ENCODE measurements at regions not wholly inside any gene's neighbourhood (a gene's known extent, or its start where the extent isn't known, plus 50 kb on each side); places are given as distances from the start of the nearest gene placed in this dataset.

DNA sequence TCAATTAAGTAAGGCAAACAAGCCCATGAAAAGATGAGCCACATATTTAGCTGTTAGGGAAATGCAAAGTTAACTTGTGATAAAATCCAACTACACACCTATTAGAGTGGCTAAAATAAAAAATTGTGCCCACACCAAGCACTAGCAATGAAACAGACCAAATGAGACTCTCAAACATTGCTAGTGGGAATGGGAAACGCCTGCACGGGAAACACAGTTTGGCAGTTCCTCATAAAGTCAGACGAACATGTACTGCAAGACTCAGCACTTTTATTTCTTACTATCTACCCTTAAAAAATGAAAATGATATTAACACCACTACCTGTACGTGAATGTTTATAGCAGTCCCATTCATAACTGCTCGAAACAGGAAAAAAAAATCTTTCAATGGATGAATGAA lies 392.1 kb upstream of the NOX3 start:
- TF ChIP-seq CTCF (IDR thresholded peaks at IDR 0.05; ENCODE audit: low read depth, low read length) (no peak), EZH2phosphoT487 (IDR thresholded peaks at IDR 0.05; ENCODE audit: low read depth) (no peak)
- H3K4me2 ChIP-seq (ENCODE audit: low read length), result no peak overlapping the region
- no peaks in the 10 kb centered on the region for H3K27me3 ChIP-seq (ENCODE audit: low read depth, low read length)
- H3K79me2 ChIP-seq (ENCODE audit: low read length), result no peaks in the 10 kb centered on the region
- H3K4me1 ChIP-seq (ENCODE audit: low read length), result no peaks in the 10 kb centered on the region
- no peak overlapping the region for H2AFZ ChIP-seq (ENCODE audit: low read depth, low read length)
- H3K27ac ChIP-seq (ENCODE audit: low read length), result no peak overlapping the region
- no peak overlapping the region for H3K4me3 ChIP-seq (ENCODE audit: low read length)
- no peaks in the 10 kb centered on the region for H4K20me1 ChIP-seq (ENCODE audit: insufficient read depth, low read length)
- no peaks in the 10 kb centered on the region for H3K36me3 ChIP-seq (replicated peaks; ENCODE audit: low read depth, low read length)
- no peaks in the 10 kb centered on the region for H3K9me3 ChIP-seq (ENCODE audit: insufficient read depth, low read length)
- no peak overlapping the region for H3K9ac ChIP-seq (ENCODE audit: low read length)

DNA sequence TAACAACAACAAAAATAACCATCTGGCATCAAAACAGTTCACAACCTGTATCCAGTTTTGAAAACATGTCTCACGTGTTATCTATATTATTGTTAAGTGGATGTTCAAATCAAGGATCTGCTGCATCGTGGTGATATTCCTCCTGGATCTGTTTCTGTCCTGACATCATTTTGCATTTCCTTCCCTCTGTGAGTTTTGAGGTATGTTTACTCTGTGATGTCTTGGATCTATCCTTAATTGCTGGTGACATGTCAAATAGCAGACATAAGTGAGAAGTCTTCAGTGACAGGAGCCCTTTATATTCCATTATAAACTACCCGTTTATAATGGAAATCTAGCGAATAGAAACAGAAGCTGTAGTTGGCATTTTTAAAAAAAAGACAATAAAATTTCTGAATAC lies 381.8 kb upstream of the NOX3 start:
- no peaks in the 10 kb centered on the region for H3K36me3 ChIP-seq (replicated peaks; ENCODE audit: low read depth, low read length)
- H3K27me3 ChIP-seq (ENCODE audit: low read depth, low read length), result no peaks in the 10 kb centered on the region
- no peaks in the 10 kb centered on the region for H3K4me1 ChIP-seq (ENCODE audit: low read length)
- no peak overlapping the region for H2AFZ ChIP-seq (ENCODE audit: low read depth, low read length)
- no peak overlapping the region for H3K9ac ChIP-seq (ENCODE audit: low read length)
- H3K79me2 ChIP-seq (ENCODE audit: low read length), result no peaks in the 10 kb centered on the region
- H3K4me3 ChIP-seq (ENCODE audit: low read length), result no peak overlapping the region
- no peaks in the 10 kb centered on the region for H3K9me3 ChIP-seq (ENCODE audit: insufficient read depth, low read length)
- no peak overlapping the region for H3K27ac ChIP-seq (ENCODE audit: low read length)
- no peak overlapping the region for H3K4me2 ChIP-seq (ENCODE audit: low read length)
- TF ChIP-seq CTCF (IDR thresholded peaks at IDR 0.05; ENCODE audit: low read depth, low read length) (no peak), EZH2phosphoT487 (IDR thresholded peaks at IDR 0.05; ENCODE audit: low read depth) (no peak)
- H4K20me1 ChIP-seq (ENCODE audit: insufficient read depth, low read length), result no peaks in the 10 kb centered on the region

GRCh38 chr6:155832596-155832995 lies 377.0 kb upstream of the NOX3 start:
- no peaks in the 10 kb centered on the region for H3K4me1 ChIP-seq (ENCODE audit: low read length)
- no peak overlapping the region for H3K4me3 ChIP-seq (ENCODE audit: low read length)
- H3K27ac ChIP-seq (ENCODE audit: low read length), result no peak overlapping the region
- H3K27me3 ChIP-seq (ENCODE audit: low read depth, low read length), result no peaks in the 10 kb centered on the region
- H3K4me2 ChIP-seq (ENCODE audit: low read length), result no peak overlapping the region
- H3K9me3 ChIP-seq (ENCODE audit: insufficient read depth, low read length), result no peaks in the 10 kb centered on the region
- TF ChIP-seq CTCF (IDR thresholded peaks at IDR 0.05; ENCODE audit: low read depth, low read length) (no peak), EZH2phosphoT487 (IDR thresholded peaks at IDR 0.05; ENCODE audit: low read depth) (no peak)
- no peak overlapping the region for H3K9ac ChIP-seq (ENCODE audit: low read length)
- no peaks in the 10 kb centered on the region for H4K20me1 ChIP-seq (ENCODE audit: insufficient read depth, low read length)
- H2AFZ ChIP-seq (ENCODE audit: low read depth, low read length), result no peak overlapping the region
- H3K36me3 ChIP-seq (replicated peaks; ENCODE audit: low read depth, low read length), result no peaks in the 10 kb centered on the region
- H3K79me2 ChIP-seq (ENCODE audit: low read length), result no peaks in the 10 kb centered on the region

DNA sequence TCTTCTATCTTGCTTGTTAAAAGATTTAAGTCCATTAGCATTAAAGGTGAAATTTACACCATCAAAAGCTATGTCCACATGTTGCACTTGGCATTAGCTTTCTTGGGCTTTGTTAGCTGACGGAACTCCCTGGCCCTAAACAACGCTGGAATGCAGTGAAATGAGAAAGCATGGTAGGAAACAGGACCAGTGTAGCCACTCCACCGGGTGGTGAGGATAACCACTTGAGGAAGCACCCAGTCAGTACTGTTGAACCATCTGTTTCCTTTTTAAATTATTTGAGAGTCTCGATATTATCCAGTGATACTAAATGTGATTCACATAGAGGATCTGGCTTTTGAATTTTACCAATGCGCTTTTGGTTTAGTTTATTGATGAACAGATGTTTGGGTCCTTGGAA lies 374.9 kb upstream of the NOX3 start:
- no peak overlapping the region for H3K9ac ChIP-seq (ENCODE audit: low read length)
- no peaks in the 10 kb centered on the region for H3K79me2 ChIP-seq (ENCODE audit: low read length)
- H2AFZ ChIP-seq (ENCODE audit: low read depth, low read length), result no peak overlapping the region
- H3K4me1 ChIP-seq (ENCODE audit: low read length), result no peaks in the 10 kb centered on the region
- H3K4me3 ChIP-seq (ENCODE audit: low read length), result no peak overlapping the region
- H3K9me3 ChIP-seq (ENCODE audit: insufficient read depth, low read length), result no peaks in the 10 kb centered on the region
- no peaks in the 10 kb centered on the region for H4K20me1 ChIP-seq (ENCODE audit: insufficient read depth, low read length)
- no peaks in the 10 kb centered on the region for H3K36me3 ChIP-seq (replicated peaks; ENCODE audit: low read depth, low read length)
- H3K27me3 ChIP-seq (ENCODE audit: low read depth, low read length), result no peaks in the 10 kb centered on the region
- no peak overlapping the region for H3K27ac ChIP-seq (ENCODE audit: low read length)
- H3K4me2 ChIP-seq (ENCODE audit: low read length), result no peak overlapping the region
- no peak for TF ChIP-seq EZH2phosphoT487 (IDR thresholded peaks at IDR 0.05; ENCODE audit: low read depth)
- no peak for TF ChIP-seq CTCF (IDR thresholded peaks at IDR 0.05; ENCODE audit: low read depth, low read length)
